ENCODE measurements at regions not wholly inside any gene's neighbourhood (a gene's known extent, or its start where the extent isn't known, plus 50 kb on each side); places are given as distances from the start of the nearest gene placed in this dataset.

GRCh38 chr6:152848919-152849318, 98.3 kb downstream of the VIP start:
- Histone ChIP-seq H3K4me1 (ENCODE audit: insufficient read depth, low read length, poor library complexity, severe bottlenecking) (no peaks in the 10 kb centered on the region), H3K27ac (ENCODE audit: low read depth, low read length, poor library complexity, severe bottlenecking) (no peak overlapping the region), H3K27me3 (replicated peaks; ENCODE audit: insufficient read depth, low read depth, low read length, poor library complexity) (peaks cover 23% of the 10 kb centered on the region), H3K4me3 (ENCODE audit: low read depth, low read length, poor library complexity, severe bottlenecking) (no peak overlapping the region), H3K36me3 (ENCODE audit: insufficient read depth, low read length, poor library complexity, severe bottlenecking) (no peaks in the 10 kb centered on the region), H3K9me3 (ENCODE audit: low read depth, low read length, poor library complexity, severe bottlenecking) (no peaks in the 10 kb centered on the region)
- intact Hi-C loops (cut with micrococcal nuclease; ENCODE audit: unreplicated experiment), result no loop called here
- ChIA-PET POLR2A (ENCODE audit: low non-redundant PET) (no interaction called here), CTCF (no interaction called here)
- no peak for DNase-seq (ENCODE audit: low spot score)
- TF ChIP-seq EZH2 (IDR thresholded peaks at IDR 0.05; ENCODE audit: borderline replicate concordance, low read depth, low read length, poor library complexity, severe bottlenecking) (no peak), CTCF (conservative IDR thresholded peaks at IDR 0.05; ENCODE audit: low read depth, low read length) (no peak)
- no TSS peak for BruUV-seq (replicated peaks)

GRCh38 chr6:152854086-152854795, 103.6 kb downstream of the VIP start:
- ChIA-PET CTCF (no interaction called here), POLR2A (ENCODE audit: low non-redundant PET) (no interaction called here)
- Histone ChIP-seq H3K27me3 (replicated peaks; ENCODE audit: insufficient read depth, low read depth, low read length, poor library complexity) (peaks cover 58% of the 10 kb centered on the region), H3K36me3 (ENCODE audit: insufficient read depth, low read length, poor library complexity, severe bottlenecking) (no peaks in the 10 kb centered on the region), H3K4me3 (ENCODE audit: low read depth, low read length, poor library complexity, severe bottlenecking) (no peak overlapping the region), H3K9me3 (ENCODE audit: low read depth, low read length, poor library complexity, severe bottlenecking) (no peaks in the 10 kb centered on the region), H3K4me1 (ENCODE audit: insufficient read depth, low read length, poor library complexity, severe bottlenecking) (no peaks in the 10 kb centered on the region), H3K27ac (ENCODE audit: low read depth, low read length, poor library complexity, severe bottlenecking) (no peak overlapping the region)
- BruUV-seq (replicated peaks), result no TSS peak
- no peak for DNase-seq (ENCODE audit: low spot score)
- TF ChIP-seq EZH2 (IDR thresholded peaks at IDR 0.05; ENCODE audit: borderline replicate concordance, low read depth, low read length, poor library complexity, severe bottlenecking) (no peak), CTCF (conservative IDR thresholded peaks at IDR 0.05; ENCODE audit: low read depth, low read length) (no peak)
- intact Hi-C loops (cut with micrococcal nuclease; ENCODE audit: unreplicated experiment), result no loop called here

- Histone ChIP-seq H3K9me3 (ENCODE audit: low read depth, low read length, poor library complexity, severe bottlenecking) (no peaks in the 10 kb centered on the region), H3K27me3 (replicated peaks; ENCODE audit: insufficient read depth, low read depth, low read length, poor library complexity) (peaks cover 53% of the 10 kb centered on the region), H3K4me1 (ENCODE audit: insufficient read depth, low read length, poor library complexity, severe bottlenecking) (no peaks in the 10 kb centered on the region), H3K4me3 (ENCODE audit: low read depth, low read length, poor library complexity, severe bottlenecking) (no peak overlapping the region), H3K36me3 (ENCODE audit: insufficient read depth, low read length, poor library complexity, severe bottlenecking) (no peaks in the 10 kb centered on the region), H3K27ac (ENCODE audit: low read depth, low read length, poor library complexity, severe bottlenecking) (no peak overlapping the region)
- POLR2A ChIA-PET (ENCODE audit: low non-redundant PET), result no interaction called here
- CTCF ChIA-PET, result no interaction called here
- DNase-seq (ENCODE audit: low spot score), result no peak
- intact Hi-C loops (cut with micrococcal nuclease; ENCODE audit: unreplicated experiment), result no loop called here
- no TSS peak for BruUV-seq (replicated peaks)
- TF ChIP-seq EZH2 (IDR thresholded peaks at IDR 0.05; ENCODE audit: borderline replicate concordance, low read depth, low read length, poor library complexity, severe bottlenecking) (no peak), CTCF (conservative IDR thresholded peaks at IDR 0.05; ENCODE audit: low read depth, low read length) (no peak)
Measured at GRCh38 chr6:152858141-152858540, 107.5 kb downstream of the VIP start.
